NCI-H345 treated with DMSO at 0.1 percent for 48 hours (cell line): ENCODE measurements at regions not wholly inside any gene's neighbourhood (a gene's known extent, or its start where the extent isn't known, plus 50 kb on each side); places are given as distances from the start of the nearest gene placed in this dataset.
A peak's percentile ranks its signal among the peaks of the same experiment; 100 is the strongest.

ENCODE experiments used
- DNase-seq: peaks from one replicate; lab custom pipeline; 2025; ENCODE audit not compliant: unreplicated experiment; lab: John Stamatoyannopoulos, UW

DNA sequence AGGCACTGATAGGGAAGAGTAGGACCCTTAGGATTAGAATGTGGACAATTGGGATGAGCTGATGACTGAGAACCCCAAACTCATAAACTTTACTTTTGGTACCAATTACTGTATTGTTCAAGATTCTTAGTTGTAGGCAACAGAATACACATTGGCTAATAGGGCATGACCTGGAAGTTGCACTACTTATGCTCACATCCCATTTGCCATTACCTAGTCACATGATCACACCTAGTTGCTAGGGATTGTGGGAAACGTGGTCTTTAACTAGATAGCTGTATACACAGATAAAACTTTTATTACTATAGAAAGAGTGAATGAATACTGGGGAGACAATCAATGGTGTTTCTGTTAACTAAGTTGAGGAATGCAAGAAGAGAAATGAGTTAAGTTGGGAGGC lies 113.4 kb upstream of the AKIRIN2 start:
- no peak for DNase-seq

DNA sequence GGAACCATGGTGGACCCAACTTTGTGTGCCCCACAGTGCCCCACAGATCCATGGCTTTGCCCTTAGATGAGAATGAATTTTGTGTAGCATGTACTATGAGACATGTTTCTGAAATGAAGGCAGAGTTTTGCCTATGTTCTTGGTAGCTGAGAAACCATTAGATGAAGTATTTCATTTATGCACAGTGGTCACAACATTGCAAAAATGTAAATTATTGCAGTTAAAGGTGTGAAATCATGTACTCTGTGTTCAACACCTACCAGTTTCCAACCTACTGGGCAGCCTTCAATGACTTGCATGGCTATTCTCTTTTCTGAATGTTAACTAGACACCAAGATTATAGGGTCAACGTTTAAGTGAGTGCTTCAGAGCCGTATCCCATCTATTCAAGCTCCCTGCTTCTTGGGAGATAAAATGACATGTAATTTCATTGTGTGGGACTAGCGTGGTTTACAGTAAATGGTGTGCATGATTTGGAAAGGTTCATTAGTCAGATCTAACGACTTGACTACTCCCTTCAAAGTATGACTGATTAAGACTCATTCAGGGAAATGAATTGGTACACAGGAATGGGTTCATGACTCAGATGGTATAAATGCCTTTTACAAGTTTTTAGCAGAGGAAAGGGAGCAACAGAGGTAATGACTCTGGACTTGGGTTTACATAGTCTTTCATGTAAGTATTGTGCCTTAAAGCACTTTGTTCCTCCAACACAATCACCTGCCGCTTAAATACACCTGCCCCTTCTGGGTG lies 106.1 kb upstream of the AKIRIN2 start:
- no peak for DNase-seq

DNA sequence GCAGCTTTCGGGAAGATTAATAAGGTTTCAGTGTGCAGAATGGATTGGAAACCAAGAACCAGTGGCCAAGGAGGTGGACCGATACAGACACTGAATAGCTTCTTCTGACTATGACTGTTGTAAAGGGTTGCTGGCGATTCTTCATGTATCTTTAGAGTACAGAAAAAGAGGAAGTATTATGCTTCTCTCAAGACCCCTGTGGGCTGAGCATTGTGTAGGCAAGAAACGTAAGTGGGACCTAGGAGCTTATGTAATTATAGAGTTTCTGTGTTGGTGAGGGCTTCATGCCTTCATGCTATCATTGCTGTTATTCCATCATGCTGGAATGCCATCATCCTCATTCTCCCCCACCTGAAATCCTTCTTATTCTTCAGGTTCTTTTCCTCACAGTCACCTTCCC lies 105.4 kb upstream of the AKIRIN2 start:
- DNase-seq: no peak

DNA sequence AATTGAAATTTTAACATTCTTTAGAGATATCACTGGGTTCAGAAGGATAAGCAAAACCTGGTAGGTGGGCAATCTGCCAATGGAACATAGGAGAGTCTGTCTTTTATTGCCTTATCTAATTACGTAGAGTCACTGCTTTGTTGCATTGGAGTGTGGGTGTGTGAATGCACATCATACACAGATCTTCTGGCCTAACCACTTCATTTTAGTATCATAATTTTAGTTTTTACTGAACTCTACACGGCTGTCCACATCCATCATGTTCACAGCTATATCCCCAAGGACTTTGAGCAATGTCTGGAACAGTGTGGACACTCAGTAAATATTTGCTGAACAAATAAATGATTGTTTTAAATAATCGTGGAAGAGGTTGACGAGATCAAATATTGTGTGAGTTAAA lies 104.6 kb upstream of the AKIRIN2 start:
- DNase-seq: peak; percentile 28

DNA sequence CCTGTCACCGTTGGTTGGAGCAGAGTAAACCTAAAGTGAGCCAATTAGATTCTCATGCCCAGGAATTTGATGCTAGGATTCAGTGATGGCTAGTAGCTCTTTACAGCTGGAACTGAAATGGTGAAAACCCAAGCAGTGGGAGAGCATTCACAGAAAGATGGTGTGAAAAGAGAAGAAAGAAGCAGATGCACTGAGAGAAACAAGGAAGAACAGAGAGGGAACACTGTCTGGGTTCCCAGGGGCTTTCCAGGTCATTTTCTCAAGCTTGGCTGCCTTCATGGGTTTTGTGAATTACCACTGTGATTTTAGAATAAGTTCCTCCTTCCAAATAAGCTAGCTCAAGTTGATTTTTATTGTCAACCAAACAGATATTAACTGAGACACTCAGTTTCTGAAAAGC lies 104.1 kb upstream of the AKIRIN2 start:
- DNase-seq: no peak

DNA sequence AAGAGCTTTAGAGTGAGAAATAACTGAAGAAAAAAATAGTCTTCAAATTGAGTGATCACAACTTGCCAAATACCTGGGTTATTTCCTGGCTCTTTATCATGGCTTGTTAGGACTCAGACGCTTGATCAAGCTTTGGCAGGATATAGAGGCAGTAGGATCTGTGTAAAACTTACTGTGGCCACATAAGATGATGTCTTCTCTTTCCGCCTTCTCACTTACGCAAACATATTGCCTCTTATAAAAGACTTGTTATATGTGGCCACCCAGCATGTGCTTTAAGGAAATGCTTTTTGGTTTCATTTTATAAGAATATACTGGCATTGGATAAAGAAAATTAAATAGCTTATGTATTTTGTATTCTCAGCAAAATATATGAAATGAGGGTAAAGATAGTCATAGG lies 101.8 kb upstream of the AKIRIN2 start:
- DNase-seq: no peak

DNA sequence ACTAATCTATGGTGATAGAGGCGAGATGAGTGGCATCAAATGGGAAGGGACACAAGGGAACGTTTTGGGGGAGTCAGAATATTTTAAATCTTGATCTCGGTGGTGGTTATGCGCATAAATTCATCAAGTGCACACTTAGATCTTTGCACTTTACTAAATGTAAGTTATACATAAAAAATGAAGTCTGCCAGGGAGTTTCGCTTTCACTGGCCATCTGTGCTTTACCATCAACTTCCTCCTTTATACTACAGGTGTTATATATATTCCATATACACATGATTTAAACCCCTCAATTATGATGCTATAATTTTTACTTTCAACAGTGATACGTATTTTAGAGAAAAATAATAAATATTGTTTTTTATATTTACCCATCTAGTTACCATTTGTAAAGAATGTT lies 97.6 kb upstream of the AKIRIN2 start:
- no peak for DNase-seq

DNA sequence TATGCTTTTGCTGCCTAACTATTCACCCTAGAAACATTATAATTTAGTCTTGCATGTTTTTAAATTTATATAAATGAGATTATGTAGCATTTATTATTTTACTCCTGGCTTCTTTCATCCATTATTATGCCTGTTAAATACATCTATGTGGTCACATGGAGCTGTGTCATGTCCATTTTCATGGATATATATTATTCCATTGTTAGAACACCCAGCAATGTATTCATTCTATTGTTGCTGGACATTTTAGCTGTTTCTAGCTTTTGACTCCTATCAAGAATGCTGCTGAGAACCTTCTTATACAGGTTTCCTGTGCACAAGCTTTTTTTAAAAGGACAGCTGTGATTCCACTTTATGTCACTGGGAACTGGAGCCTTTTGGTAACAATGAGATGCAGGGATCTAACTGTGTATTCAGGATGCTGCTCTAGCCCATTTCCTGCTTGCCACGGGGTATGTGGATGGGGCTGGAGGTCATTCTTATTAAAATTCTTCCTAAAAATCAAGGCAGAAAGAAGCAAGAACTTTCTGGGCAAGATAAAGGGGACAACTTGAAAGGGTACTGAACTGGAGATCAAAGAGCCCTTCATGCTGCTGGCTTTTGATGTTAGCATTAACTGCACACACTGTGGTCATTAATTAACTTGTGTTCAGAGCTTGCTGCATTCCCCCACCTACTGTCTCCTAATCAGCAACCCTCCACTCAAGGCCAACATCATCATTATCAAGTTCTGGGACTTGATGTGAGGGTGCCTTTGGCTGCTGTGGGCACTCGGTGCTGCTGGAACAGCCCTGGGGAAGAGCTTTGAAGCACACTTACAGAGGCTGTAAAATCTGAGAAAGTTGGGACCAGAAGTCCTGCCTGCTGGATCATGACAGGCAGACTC lies 96.6 kb upstream of the AKIRIN2 start:
- DNase-seq: no peak

DNA sequence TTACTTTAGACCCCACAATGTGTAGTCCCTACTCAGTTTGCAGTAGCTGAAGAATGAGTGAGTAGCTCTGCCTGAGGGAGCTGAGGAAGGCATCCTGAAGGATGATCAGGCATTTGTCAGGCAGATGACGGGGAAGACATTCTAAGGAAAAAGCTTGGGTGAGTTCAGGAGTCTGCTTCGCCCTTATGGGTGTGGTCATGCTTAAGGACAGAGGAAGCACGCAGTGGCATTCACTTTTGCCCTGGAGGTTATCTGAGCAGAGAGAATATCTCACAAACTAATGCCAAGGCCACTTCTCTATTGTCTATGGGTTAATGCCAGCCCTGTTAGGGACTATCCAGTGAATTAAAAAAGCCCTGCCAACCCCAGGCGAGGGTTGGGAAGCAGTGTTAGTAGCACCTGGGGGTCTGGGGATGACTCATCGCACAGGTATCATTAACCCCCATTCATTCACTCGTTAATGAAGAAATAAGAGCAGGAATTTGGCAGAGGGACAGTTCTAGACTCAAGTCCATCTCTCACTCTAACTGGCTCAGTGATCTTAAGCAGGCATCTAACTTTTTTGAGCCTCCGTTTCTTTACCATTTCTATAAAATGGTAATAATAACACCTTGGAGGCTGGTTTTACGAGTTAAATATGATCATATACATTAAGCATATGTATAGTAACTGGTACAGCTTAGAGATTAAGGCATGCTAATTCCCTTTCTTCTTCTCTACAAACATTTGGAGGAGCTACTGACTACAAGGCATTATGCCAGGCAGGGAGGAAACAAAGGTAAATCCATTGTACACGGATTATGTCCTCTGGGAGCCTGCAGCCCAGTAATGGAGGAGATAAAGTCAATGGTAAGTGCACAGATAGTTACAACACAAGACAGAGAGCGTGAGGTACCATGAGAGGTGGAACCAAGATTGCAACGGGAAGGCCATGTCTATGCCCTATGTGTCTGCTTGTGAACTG lies 93.2 kb upstream of the AKIRIN2 start:
- DNase-seq: no peak

DNA sequence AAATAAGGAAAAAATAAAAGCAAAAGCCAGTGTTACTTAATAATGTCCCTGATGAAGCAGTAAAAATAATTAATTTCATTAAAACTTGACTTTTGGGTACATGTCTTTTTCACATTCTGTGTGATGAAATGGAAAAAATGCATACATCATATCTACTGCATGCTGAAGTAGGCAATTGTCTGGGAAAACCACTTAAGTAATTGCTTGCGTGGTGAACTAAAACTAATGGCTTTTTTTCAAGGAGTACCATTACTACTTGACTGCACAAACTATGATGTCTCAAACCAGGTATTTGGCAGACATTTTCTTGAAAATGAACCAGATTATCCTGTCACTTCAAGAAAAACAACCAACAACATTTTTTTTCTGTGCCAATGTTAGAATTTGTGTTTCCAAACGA lies 91.3 kb upstream of the AKIRIN2 start:
- DNase-seq: no peak

DNA sequence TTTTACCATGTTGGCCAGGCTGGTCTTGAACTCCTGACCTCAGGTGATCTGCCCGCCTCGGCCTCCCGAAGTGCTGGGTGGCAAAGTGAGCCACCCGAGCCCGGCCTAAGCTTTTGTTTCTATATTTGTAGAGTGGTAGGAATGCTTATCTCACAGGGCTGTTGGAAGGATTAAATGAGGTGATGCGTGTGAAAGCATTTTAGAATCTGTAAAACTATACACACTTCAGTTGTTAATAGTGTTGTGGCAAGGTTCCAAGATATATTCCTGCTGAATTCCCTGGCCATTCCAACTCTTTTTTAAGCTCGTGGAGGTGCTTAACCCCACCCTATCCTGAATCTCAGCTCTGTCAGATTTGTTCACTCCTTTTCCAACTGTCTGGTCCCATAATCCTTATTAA lies 89.9 kb upstream of the AKIRIN2 start:
- DNase-seq: no peak

DNA sequence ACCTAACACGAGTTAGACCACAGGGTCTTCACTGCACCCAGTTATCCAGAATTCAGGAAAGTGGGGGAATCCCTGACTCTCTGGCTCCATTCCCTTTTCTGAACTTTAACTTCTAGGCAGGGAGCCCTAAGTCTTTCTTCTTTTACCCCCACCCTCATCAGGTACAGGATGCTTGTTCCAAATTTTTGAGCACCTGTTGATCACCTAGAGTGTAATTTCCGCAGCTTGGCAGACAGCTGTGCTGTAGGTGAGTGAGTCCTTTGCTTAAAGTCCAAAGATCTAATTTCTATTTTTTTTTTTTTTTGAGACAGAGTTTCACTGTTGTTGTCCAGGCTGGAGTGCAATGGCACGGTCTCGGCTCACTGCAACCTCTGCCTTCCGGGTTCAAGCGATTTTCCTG lies 89.5 kb upstream of the AKIRIN2 start:
- no peak for DNase-seq

DNA sequence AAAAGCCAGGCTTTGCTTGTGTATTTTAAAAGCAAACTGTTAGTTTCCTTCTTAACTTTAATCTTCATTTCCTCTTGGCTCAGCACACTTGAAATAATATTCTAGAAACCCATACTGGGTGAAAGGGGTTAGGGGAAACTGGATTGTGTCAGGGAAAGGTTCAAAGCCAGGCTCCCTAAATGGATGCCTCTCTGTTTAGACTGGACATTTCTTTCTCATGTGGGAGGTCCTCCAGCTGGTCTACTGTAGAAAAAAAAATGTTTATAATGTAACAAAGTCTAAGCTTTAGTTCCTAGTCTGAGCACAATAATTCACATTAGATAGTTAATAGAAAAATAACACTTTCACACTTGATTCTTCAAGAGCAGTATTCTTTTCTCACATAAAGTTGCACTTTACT lies 89.0 kb upstream of the AKIRIN2 start:
- DNase-seq: no peak

DNA sequence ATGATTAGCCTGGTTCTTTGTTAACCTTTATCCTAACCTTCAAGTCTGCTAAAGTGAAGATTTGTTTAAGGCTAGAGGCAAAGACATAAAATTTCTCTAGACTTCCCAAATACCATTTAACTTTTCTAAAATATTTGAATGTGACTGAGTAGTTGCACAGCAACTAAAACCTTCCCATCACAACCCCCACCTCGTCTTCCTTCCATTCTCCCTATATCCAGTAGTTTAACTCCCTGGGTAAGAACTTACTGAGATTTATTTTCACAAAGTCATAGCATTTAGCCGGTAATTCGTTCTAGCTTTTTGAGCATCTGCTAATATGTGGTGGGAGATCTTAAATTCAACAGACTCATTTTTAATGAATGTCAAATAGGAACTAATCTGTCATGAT lies 87.9 kb upstream of the AKIRIN2 start:
- DNase-seq: no peak

DNA sequence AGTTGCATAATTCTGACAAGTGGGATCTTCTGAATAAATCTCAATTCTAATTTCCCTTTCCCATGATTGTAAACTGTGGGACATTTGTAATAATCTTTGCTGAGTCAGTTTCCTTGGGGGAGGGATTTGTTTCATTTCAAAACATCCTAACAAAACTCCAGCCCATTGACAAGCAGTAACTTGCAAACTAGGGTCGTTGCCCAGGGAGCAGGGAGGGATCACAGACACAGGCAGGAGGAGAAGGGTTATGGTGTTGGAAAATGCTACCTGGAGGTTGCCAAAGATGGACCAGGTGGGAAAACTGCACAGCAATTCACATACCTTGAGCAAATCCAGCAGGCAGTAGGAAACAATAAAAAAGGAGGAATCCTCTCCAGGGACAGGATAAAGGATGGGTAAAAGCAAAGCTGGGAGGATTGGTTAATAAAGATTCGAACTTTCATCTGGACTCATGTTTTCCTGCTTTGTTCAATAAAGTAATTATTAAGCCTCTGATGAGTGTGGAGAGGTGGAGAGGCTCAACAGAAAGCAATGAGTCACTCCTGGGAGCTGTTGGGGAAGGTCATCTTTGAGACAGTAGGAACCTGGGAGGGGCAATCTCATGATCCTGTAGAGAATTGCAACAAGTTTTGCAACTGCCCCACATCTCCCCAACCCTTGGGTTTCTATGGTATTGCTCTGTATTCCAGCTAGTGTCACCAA lies 87.3 kb upstream of the AKIRIN2 start:
- no peak for DNase-seq

DNA sequence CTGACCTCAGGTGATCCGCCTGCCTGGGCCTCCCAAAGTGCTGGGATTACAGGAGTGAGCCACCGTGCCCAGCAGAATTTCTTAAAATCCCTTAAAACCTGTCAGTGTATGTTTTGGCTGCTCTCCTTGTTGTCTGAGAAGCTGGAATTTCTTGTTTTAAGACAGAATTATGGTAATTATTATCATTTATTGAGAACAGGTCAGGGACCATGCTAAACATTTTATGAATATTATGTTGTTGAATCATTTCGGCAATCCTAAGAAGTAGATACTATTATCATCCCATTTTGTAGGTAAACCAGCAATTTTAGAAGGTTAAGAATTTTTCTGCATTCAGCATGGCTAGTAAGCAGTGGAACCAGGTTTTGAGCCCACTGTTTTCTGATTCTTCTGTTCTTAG lies 86.1 kb upstream of the AKIRIN2 start:
- DNase-seq: no peak

DNA sequence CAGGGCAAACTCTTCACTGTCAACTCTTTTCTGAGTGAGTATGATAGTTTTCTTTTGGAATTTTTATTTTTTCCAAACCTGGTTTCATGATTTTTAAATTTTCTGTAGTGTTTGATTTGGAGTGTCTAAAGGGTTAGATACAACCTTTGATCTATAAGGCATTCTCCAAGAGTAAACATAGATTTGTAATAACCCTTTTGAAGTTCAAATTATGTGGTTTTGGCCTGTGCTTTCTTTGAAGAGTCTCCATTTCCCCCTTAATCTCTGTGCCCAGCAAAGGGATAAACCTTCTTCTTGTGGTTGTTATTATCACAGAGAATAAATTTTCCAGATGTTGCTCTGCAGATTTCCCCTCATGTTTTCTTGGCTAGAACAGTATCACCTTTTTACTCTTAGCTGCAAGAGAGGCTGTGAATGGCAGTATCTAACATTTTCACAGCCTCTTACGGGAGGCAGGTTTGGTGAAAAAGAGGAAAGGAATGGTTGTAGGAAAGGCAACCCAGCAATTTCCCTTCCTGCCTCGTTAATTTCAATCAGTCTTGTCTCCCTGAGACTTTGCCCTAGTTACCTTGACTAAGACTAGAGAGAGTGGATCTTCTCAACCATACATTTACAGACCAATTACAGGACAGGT lies 83.3 kb upstream of the AKIRIN2 start:
- DNase-seq: no peak

DNA sequence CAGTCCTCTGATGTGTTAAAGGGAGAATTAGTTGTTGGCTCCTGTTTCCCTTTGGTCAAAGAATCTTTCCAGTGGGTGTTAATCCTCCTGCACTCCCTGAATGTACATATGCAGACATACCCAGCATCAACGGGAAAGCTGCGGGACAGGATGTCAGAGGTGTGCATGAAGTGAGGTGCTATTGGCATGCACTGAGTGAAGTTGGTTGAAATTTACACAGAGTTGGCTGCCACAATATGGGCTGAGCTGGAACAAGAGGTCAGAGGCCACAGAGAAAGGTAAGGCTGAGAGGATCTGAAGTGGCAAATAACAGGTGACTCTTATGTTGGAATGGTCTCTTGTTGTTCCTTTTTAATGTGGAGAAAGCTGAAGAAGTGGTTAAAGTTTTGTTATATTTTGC lies 82.7 kb upstream of the AKIRIN2 start:
- no peak for DNase-seq

DNA sequence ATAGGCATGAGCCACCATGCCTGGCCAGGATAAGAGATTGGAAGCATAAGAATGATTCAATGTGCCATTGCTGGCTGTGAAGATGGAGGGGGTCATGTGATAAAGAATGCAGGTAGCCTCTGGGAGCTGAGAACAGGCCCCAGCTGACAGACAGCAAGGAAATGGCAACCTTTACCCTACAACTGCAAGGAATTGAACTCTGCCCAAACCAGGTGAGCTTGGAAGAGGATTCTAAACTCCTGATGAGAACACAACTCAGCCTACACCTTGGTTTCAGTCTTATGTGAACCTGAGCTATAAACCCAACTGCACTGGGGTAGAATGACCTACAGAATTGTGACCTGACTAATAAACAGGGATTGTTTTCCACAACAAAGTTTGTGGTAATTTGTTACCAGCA lies 82.0 kb upstream of the AKIRIN2 start:
- no peak for DNase-seq

DNA sequence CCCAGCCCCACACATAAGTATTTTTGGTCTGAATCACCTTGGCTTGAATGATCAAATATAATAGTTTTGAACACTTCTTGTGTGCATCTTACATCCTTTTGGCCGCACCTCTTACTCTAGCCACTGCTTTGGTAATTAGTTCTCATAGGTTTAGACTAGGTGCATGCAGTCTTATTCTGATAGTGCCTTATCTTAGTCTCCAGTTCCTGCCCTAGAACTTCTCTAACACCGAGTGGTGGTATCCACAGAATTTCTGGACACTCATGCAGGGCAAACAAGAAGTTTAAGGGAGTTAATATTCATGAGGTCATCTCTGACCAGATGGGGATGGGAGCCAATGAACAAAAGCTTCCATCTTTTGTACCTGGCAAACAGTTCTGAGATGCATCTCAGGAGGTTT lies 77.5 kb upstream of the AKIRIN2 start:
- no peak for DNase-seq
